ENCODE measurements at regions not wholly inside any gene's neighbourhood (a gene's known extent, or its start where the extent isn't known, plus 50 kb on each side); places are given as distances from the start of the nearest gene placed in this dataset.

GRCh38 chr19:29267701-29268100 lies 54.8 kb upstream of the UQCRFS1 start:
- Histone ChIP-seq H3K36me3 (no peaks in the 10 kb centered on the region), H3K4me3 (no peak overlapping the region), H3K27ac (no peak overlapping the region), H3K27me3 (peaks cover 0 to 54% of the 10 kb centered on the region in 2 donors), H3K9me3 (peaks cover 0 to 2% of the 10 kb centered on the region in 2 donors), H3K4me1 (no peaks in the 10 kb centered on the region)
- ATAC-seq, result no peak
- intact Hi-C loops (cut with DNase I), result no loop called here
- no peak for DNase-seq
- TF ChIP-seq CTCF (IDR thresholded peaks at IDR 0.05), result no peak

GRCh38 chr19:29268103-29268502 lies 55.2 kb upstream of the UQCRFS1 start:
- Histone ChIP-seq H3K27me3 (peaks cover 0 to 50% of the 10 kb centered on the region in 2 donors), H3K9me3 (peaks cover 0 to 2% of the 10 kb centered on the region in 2 donors), H3K4me1 (no peaks in the 10 kb centered on the region), H3K27ac (no peak overlapping the region), H3K4me3 (no peak overlapping the region), H3K36me3 (no peaks in the 10 kb centered on the region)
- ATAC-seq (no peak), DNase-seq (no peak)
- TF ChIP-seq CTCF (IDR thresholded peaks at IDR 0.05), result no peak
- intact Hi-C loops (cut with DNase I), result no loop called here

- Histone ChIP-seq H3K36me3 (no peaks in the 10 kb centered on the region), H3K27ac (no peak overlapping the region), H3K4me3 (no peak overlapping the region), H3K9me3 (peaks cover 0 to 2% of the 10 kb centered on the region in 2 donors), H3K4me1 (no peaks in the 10 kb centered on the region), H3K27me3 (peaks cover 0 to 44% of the 10 kb centered on the region in 2 donors)
- no peak for ATAC-seq
- TF ChIP-seq CTCF (IDR thresholded peaks at IDR 0.05), result no peak
- DNase-seq, result no peak
- intact Hi-C loops (cut with DNase I), result no loop called here
Observed at GRCh38 chr19:29268721-29269393, 55.9 kb upstream of the UQCRFS1 start.

GRCh38 chr19:29269641-29270040 lies 56.7 kb upstream of the UQCRFS1 start:
- DNase-seq (no peak), ATAC-seq (no peak)
- no peaks in the 10 kb centered on the region for H3K4me1 ChIP-seq
- no peak overlapping the region for H3K27ac ChIP-seq
- no peaks in the 10 kb centered on the region for H3K36me3 ChIP-seq
- TF ChIP-seq CTCF (IDR thresholded peaks at IDR 0.05), result no peak
- H3K9me3 ChIP-seq, result peaks cover 0 to 2% of the 10 kb centered on the region in 2 donors
- intact Hi-C loops (cut with DNase I), result no loop called here
- no peak overlapping the region for H3K4me3 ChIP-seq
- H3K27me3 ChIP-seq, result peaks cover 0 to 40% of the 10 kb centered on the region in 2 donors

GRCh38 chr19:29271341-29271740 lies 58.4 kb upstream of the UQCRFS1 start:
- peaks cover 0 to 35% of the 10 kb centered on the region in 2 donors for H3K27me3 ChIP-seq
- intact Hi-C loops (cut with DNase I), result no loop called here

More at GRCh38 chr19:29271341-29271740, 58.4 kb upstream of the UQCRFS1 start:
- no peak for DNase-seq
- H3K27ac ChIP-seq, result no peak overlapping the region
- TF ChIP-seq CTCF (IDR thresholded peaks at IDR 0.05), result no peak
- no peaks in the 10 kb centered on the region for H3K4me1 ChIP-seq
- H3K9me3 ChIP-seq, result peaks cover 0 to 2% of the 10 kb centered on the region in 2 donors
- H3K36me3 ChIP-seq, result no peaks in the 10 kb centered on the region
- no peak for ATAC-seq
- no peak overlapping the region for H3K4me3 ChIP-seq

All from left lung (tissue), 4 donors.